K562 (cell line): ENCODE measurements at regions not wholly inside any gene's neighbourhood (a gene's known extent, or its start where the extent isn't known, plus 50 kb on each side); places are given as distances from the start of the nearest gene placed in this dataset.

Source experiments
- ATAC-seq: fragments of 200-7000 bp; cut with Tn5 transposase; 3 replicates; pipeline ENCODE4 v1.9.1; 2020; ENCODE audit warnings: moderate library complexity
- BruUV-seq: library from RNA; stranded (reverse); fragments of 400-500 nt; replicated peaks from 2 replicates; lab custom pipeline; 2021; lab: Mats Ljungman, UMichigan
- CTCF ChIA-PET: fragments of 300-600 bp; formaldehyde crosslinking; extraction: SDS; loops from one replicate; lab custom pipeline; 2021; ENCODE audit warnings: low intra/inter-chr PET ratio; lab: Yijun Ruan, JAX
- POLR2A ChIA-PET: fragments of 300-600, 350-650 bp; sonication (Branson Sonifier 250); formaldehyde crosslinking; extraction: SDS; loops from one replicate; lab custom pipeline; 2021; ENCODE audit warnings: antibody characterized with exemption, inconsistent platforms; lab: Yijun Ruan, JAX
- DNase-seq, 4 experiments: peaks; one replicate each; pipeline versions ENCODE4 v3.0.0 to v3.0.0-alpha.2; 2011 to 2018; ENCODE audit warnings: low spot score in 3 of 4, mixed read lengths in 3 of 4; ENCODE audit errors: extremely low read depth in 1 of 4
- FAIRE-seq: peaks from 2 replicates; lab custom pipeline; 2011; peaks lifted over from hg19 to GRCh38; lab: Jason Lieb, UNC
- H2AFZ ChIP-seq: 2 replicates; pipeline ENCODE4 v1.6.0; 2011; ENCODE audit warnings: low read depth, low read length, control low read depth, inconsistent platforms
- H3K27ac ChIP-seq: fragments of 200-600 bp; 3 replicates; pipeline ENCODE4 v1.8.0; 2011; ENCODE audit warnings: low read depth, mild to moderate bottlenecking, control low read depth, inconsistent platforms, low read length, moderate library complexity, mixed read lengths; ENCODE audit errors: extremely low read depth
- H3K27me3 ChIP-seq, 2 experiments: fragments of 300-600 bp in 1 of 2; 2 replicates in 1 of 2; 3 replicates in 1 of 2; pipeline versions ENCODE4 v1.6.0 to v1.8.0; 2011; ENCODE audit warnings: inconsistent platforms in 2 of 2, low read length in 2 of 2, mild to moderate bottlenecking in 1 of 2, mixed read lengths in 1 of 2, moderate library complexity in 1 of 2; ENCODE audit not compliant: control insufficient read depth in 2 of 2, insufficient read depth in 2 of 2
- H3K36me3 ChIP-seq: fragments of 300-600 bp; 3 replicates; pipeline ENCODE4 v1.8.0; 2011; ENCODE audit warnings: mild to moderate bottlenecking, low read length, inconsistent platforms; ENCODE audit not compliant: control insufficient read depth, insufficient read depth
- H3K4me1 ChIP-seq, 2 experiments: fragments of 200-600 bp in 1 of 2; replicated peaks in 1 of 2; 2 replicates in 1 of 2; 3 replicates in 1 of 2; pipeline versions ENCODE4 v1.5.1 to v1.8.0; 2011; ENCODE audit warnings: inconsistent platforms in 2 of 2, low read length in 2 of 2, mild to moderate bottlenecking in 1 of 2, mixed read lengths in 1 of 2, moderate library complexity in 1 of 2; ENCODE audit not compliant: control insufficient read depth in 2 of 2, insufficient read depth in 2 of 2
- H3K4me2 ChIP-seq: 2 replicates; pipeline ENCODE4 v1.6.1; 2011; ENCODE audit warnings: low read length, control low read depth, inconsistent platforms, mixed read lengths; ENCODE audit not compliant: insufficient read depth
- H3K4me3 ChIP-seq: fragments of 200-600 bp; sonication (generic), shearing (Covaris generic); 2 replicates; pipeline ENCODE4 v1.5.1; 2016; ENCODE audit warnings: control low read depth, inconsistent platforms
- H3K79me2 ChIP-seq: fragments of 200-600 bp; 3 replicates; pipeline ENCODE4 v1.8.0; 2011; ENCODE audit warnings: low read length, inconsistent platforms; ENCODE audit not compliant: control insufficient read depth, insufficient read depth
- H3K9ac ChIP-seq, 2 experiments: 2 replicates each; pipeline versions ENCODE4 v1.6.0 to v1.6.1; 2011; ENCODE audit warnings: low read depth in 2 of 2, low read length in 2 of 2, control low read depth in 1 of 2, inconsistent platforms in 1 of 2, mild to moderate bottlenecking in 1 of 2, mixed read lengths in 1 of 2; ENCODE audit not compliant: insufficient read depth in 1 of 2
- H3K9me1 ChIP-seq: one replicate; pipeline ENCODE4 v1.6.0; 2011; ENCODE audit warnings: inconsistent platforms, mild to moderate bottlenecking, low read length, moderate library complexity; ENCODE audit not compliant: control insufficient read depth, insufficient read depth
- H3K9me3 ChIP-seq: replicated peaks from 2 replicates; pipeline ENCODE4 v1.5.1; 2011; ENCODE audit warnings: low read depth, low read length, inconsistent platforms; ENCODE audit not compliant: control insufficient read depth, insufficient read depth
- H4K20me1 ChIP-seq: replicated peaks from 2 replicates; pipeline ENCODE4 v1.6.1; 2011; ENCODE audit warnings: low read length, inconsistent platforms, mixed read lengths; ENCODE audit not compliant: control insufficient read depth, insufficient read depth
- ATF6 ChIP-seq: sonication (generic); formaldehyde crosslinking; IDR thresholded peaks from 2 replicates; pipeline ENCODE4 v1.4.0; 2020; ENCODE audit warnings: mild to moderate bottlenecking, missing genetic modification reagents
- BCOR ChIP-seq: fragments of 450-650 bp; IDR thresholded peaks from 2 replicates; pipeline ENCODE4 v1.6.1; 2016
- CEBPG ChIP-seq, 3 experiments: fragments of 200-800 bp in 1 of 3; sonication (Bioruptor generic) in 1 of 3; sonication (generic) in 1 of 3; formaldehyde crosslinking in 1 of 3; IDR thresholded peaks in 2 of 3; conservative IDR thresholded peaks in 1 of 3; 2 replicates each; pipeline versions ENCODE4 v1.6.1 to v1.8.0; 2016 to 2022; ENCODE audit warnings: missing compliant biosample characterization in 2 of 3, missing genetic modification characterization in 2 of 3, mild to moderate bottlenecking in 1 of 3, missing genetic modification reagents in 1 of 3
- DEAF1 ChIP-seq: fragments of 450-650 bp; formaldehyde crosslinking; IDR thresholded peaks from 2 replicates; pipeline ENCODE4 v1.4.0; 2020; ENCODE audit warnings: mild to moderate bottlenecking, moderate library complexity
- GATA2 ChIP-seq: sonication (generic); formaldehyde crosslinking; IDR thresholded peaks from 2 replicates; pipeline ENCODE4 v1.4.0; 2020; ENCODE audit warnings: mild to moderate bottlenecking, missing genetic modification reagents
- NCOA4 ChIP-seq: fragments of 450-650 bp; IDR thresholded peaks from 2 replicates; pipeline ENCODE4 v1.6.1; 2018; ENCODE audit warnings: mild to moderate bottlenecking; ENCODE audit not compliant: partially characterized antibody
- TAF15 ChIP-seq: fragments of 200-400 bp; formaldehyde crosslinking; IDR thresholded peaks from 2 replicates; pipeline ENCODE4 v1.6.1; 2017; ENCODE audit warnings: mild to moderate bottlenecking, low read depth, low read length, moderate library complexity
- TARDBP ChIP-seq: fragments of 450-650 bp; IDR thresholded peaks from 2 replicates; pipeline ENCODE4 v1.6.1; 2016
- WGBS: fragments of 100-300 bp; shearing (Covaris generic); methylation state at CpG from one replicate; pipeline ENCODE4 v1.1.6; 2016; ENCODE audit warnings: low coverage, mixed read lengths; ENCODE audit not compliant: insufficient coverage; ENCODE audit errors: missing lambda C conversion rate; 5-methylcytosine and 5-hydroxymethylcytosine counted together
- in situ Hi-C: fragments of 300-500 bp; cut with MboI; formaldehyde crosslinking; loops from 4 replicates; pipeline ENCODE4 v1.15.0; 2018; ENCODE audit warnings: inconsistent platforms, mixed read lengths
- intact Hi-C: fragments of 100-400 bp; cut with micrococcal nuclease; formaldehyde crosslinking; loops from 2 replicates; pipeline ENCODE4 v1.14.2; 2022

GRCh38 chr6:91572878-91573277 lies 986.0 kb upstream of the MAP3K7 start:
- in situ Hi-C loops = no loop called here
- H3K9me1 ChIP-seq = no peaks in the 10 kb centered on the region
- WGBS = 2% methylated on average over 3 of the region's 3 CpGs

More at GRCh38 chr6:91572878-91573277, 986.0 kb upstream of the MAP3K7 start:
- no peak for FAIRE-seq
- H3K9ac ChIP-seq = no peak overlapping the region
- no peaks in the 10 kb centered on the region for H3K79me2 ChIP-seq
- H3K27me3 ChIP-seq = no peaks in the 10 kb centered on the region
- ATAC-seq = no peak
- no peak overlapping the region for H3K4me3 ChIP-seq
- no peaks in the 10 kb centered on the region for H3K4me1 ChIP-seq
- CTCF ChIA-PET = no interaction called here
- no peak for DNase-seq
- no peaks in the 10 kb centered on the region for H4K20me1 ChIP-seq
- no peak overlapping the region for H2AFZ ChIP-seq
- no peak overlapping the region for H3K4me2 ChIP-seq
- intact Hi-C loops = no loop called here
- H3K9me3 ChIP-seq = no peaks in the 10 kb centered on the region
- H3K27ac ChIP-seq = no peak overlapping the region
- BruUV-seq = no TSS peak
- TF ChIP-seq DEAF1 (CRISPR knock-in tag) (no peak), CEBPG (CRISPR knock-in tag; IDR thresholded peaks at IDR 0.05) (no peak), CEBPG (tag; conservative IDR thresholded peaks at IDR 0.05 in 1 of 2, IDR thresholded peaks at IDR 0.05 in 1 of 2) (no peak), TARDBP (no peak), ATF6 (CRISPR knock-in tag) (no peak), BCOR (no peak), TAF15 (no peak), GATA2 (CRISPR knock-in tag) (no peak), NCOA4 (no peak)
- TF ChIP-seq, all 486 proteins: peak for 0
- H3K36me3 ChIP-seq = no peaks in the 10 kb centered on the region
- POLR2A ChIA-PET = no interaction called here
